Upper lobe of left lung (tissue), 4 donors: ENCODE measurements at regions not wholly inside any gene's neighbourhood (a gene's known extent, or its start where the extent isn't known, plus 50 kb on each side); places are given as distances from the start of the nearest gene placed in this dataset.

Source experiments
- CTCF ChIP-seq, 6 experiments: fragments of 450-650 bp in 4 of 6; fragments of 200-600 bp in 2 of 6; sonication (generic) in 2 of 6; IDR thresholded peaks; one replicate each; pipeline ENCODE4 v1.5.1; 2016 to 2019; ENCODE audit warnings: antibody characterized with exemption in 6 of 6
- EP300 ChIP-seq, 4 donors: sonication (generic); formaldehyde crosslinking; IDR thresholded peaks; one replicate each; pipeline ENCODE4 v1.5.1; 2017; ENCODE audit warnings: antibody characterized with exemption in 4 of 4, control low read depth in 2 of 4
- POLR2A ChIP-seq, 4 donors: fragments of 450-650 bp; IDR thresholded peaks; one replicate each; pipeline ENCODE4 v1.5.1; 2016 to 2017; ENCODE audit warnings: antibody characterized with exemption in 4 of 4, mild to moderate bottlenecking in 2 of 4
- POLR2AphosphoS5 ChIP-seq, 2 donors: sonication (generic); formaldehyde crosslinking; IDR thresholded peaks; one replicate each; pipeline ENCODE4 v1.5.1; 2017; ENCODE audit warnings: antibody characterized with exemption in 2 of 2

GRCh38 chr6:134727081-134727480 is 222.8 kb downstream of the ALDH8A1 start:
- TF ChIP-seq EP300 (IDR thresholded peaks at IDR 0.05): no peak
- no peak for TF ChIP-seq CTCF (IDR thresholded peaks at IDR 0.05)
- no peak for TF ChIP-seq POLR2AphosphoS5 (IDR thresholded peaks at IDR 0.05)
- TF ChIP-seq POLR2A (IDR thresholded peaks at IDR 0.05): no peak
